NCI-H2171 treated with DMSO at 0.1 percent for 48 hours (cell line): ENCODE measurements at regions not wholly inside any gene's neighbourhood (a gene's known extent, or its start where the extent isn't known, plus 50 kb on each side); places are given as distances from the start of the nearest gene placed in this dataset.
A peak's percentile ranks its signal among the peaks of the same experiment; 100 is the strongest.

ENCODE experiments used
- DNase-seq: peaks from one replicate; lab custom pipeline; 2025; lab: John Stamatoyannopoulos, UW

- no peak for DNase-seq
Measured at GRCh38 chr3:31346542-31346979, 186.2 kb upstream of the STT3B start.

- no peak for DNase-seq
Measured at GRCh38 chr3:31349001-31349748, 183.6 kb upstream of the STT3B start.

GRCh38 chr3:31350307-31350706 lies 182.4 kb upstream of the STT3B start:
- DNase-seq = no peak

- DNase-seq = no peak
Measured at GRCh38 chr3:31352331-31352730, 180.4 kb upstream of the STT3B start.

- no peak for DNase-seq
Measured at GRCh38 chr3:31353166-31353565, 179.6 kb upstream of the STT3B start.

GRCh38 chr3:31354373-31354772 lies 178.4 kb upstream of the STT3B start:
- no peak for DNase-seq

GRCh38 chr3:31355807-31356206 lies 176.9 kb upstream of the STT3B start:
- DNase-seq = no peak

GRCh38 chr3:31356941-31357340 lies 175.8 kb upstream of the STT3B start:
- no peak for DNase-seq

- DNase-seq = no peak
Measured at GRCh38 chr3:31357451-31357850, 175.3 kb upstream of the STT3B start.

GRCh38 chr3:31358473-31359070 lies 174.2 kb upstream of the STT3B start:
- DNase-seq = peak; percentile 6

GRCh38 chr3:31361371-31362273 lies 171.1 kb upstream of the STT3B start:
- DNase-seq = no peak

- DNase-seq = no peak
Measured at GRCh38 chr3:31364188-31364587, 168.5 kb upstream of the STT3B start.

- no peak for DNase-seq
Measured at GRCh38 chr3:31364711-31365110, 168.0 kb upstream of the STT3B start.

- DNase-seq = no peak
Measured at GRCh38 chr3:31367518-31367917, 165.2 kb upstream of the STT3B start.

GRCh38 chr3:31369637-31370379 lies 162.9 kb upstream of the STT3B start:
- no peak for DNase-seq

- no peak for DNase-seq
Measured at GRCh38 chr3:31370380-31370666, 162.4 kb upstream of the STT3B start.

GRCh38 chr3:31370681-31371080 lies 162.0 kb upstream of the STT3B start:
- DNase-seq = no peak

GRCh38 chr3:31371484-31372177 lies 161.1 kb upstream of the STT3B start:
- DNase-seq = no peak

- no peak for DNase-seq
Measured at GRCh38 chr3:31373681-31374080, 159.0 kb upstream of the STT3B start.

- DNase-seq = no peak
Measured at GRCh38 chr3:31377045-31377642, 155.6 kb upstream of the STT3B start.

GRCh38 chr3:31378231-31378630 lies 154.5 kb upstream of the STT3B start:
- no peak for DNase-seq
